ENCODE measurements at regions not wholly inside any gene's neighbourhood (a gene's known extent, or its start where the extent isn't known, plus 50 kb on each side); places are given as distances from the start of the nearest gene placed in this dataset.

- DNase-seq (ENCODE audit: low read depth): no peak
These were observed 149.9 kb downstream of the SHQ1 start for GRCh38 chr3:72698154-72698917.

- DNase-seq (ENCODE audit: low read depth): no peak
These were observed 150.5 kb downstream of the SHQ1 start for GRCh38 chr3:72697717-72698116.

- no peak for DNase-seq (ENCODE audit: low read depth)
These were observed 151.4 kb downstream of the SHQ1 start for GRCh38 chr3:72696815-72697214.

GRCh38 chr3:72694398-72694797 lies 153.8 kb downstream of the SHQ1 start:
- DNase-seq (ENCODE audit: low read depth): no peak

GRCh38 chr3:72692990-72693389 lies 155.3 kb downstream of the SHQ1 start:
- no peak for DNase-seq (ENCODE audit: low read depth)

GRCh38 chr3:72690629-72691028 lies 157.6 kb downstream of the SHQ1 start:
- DNase-seq (ENCODE audit: low read depth): peak; percentile 13

- no peak for DNase-seq (ENCODE audit: low read depth)
These were observed 165.3 kb downstream of the SHQ1 start for GRCh38 chr3:72682936-72683452.

GRCh38 chr3:72681598-72681997 lies 166.6 kb downstream of the SHQ1 start:
- no peak for DNase-seq (ENCODE audit: low read depth)

- no peak for DNase-seq (ENCODE audit: low read depth)
These were observed 167.5 kb downstream of the SHQ1 start for GRCh38 chr3:72680766-72681165.

- DNase-seq (ENCODE audit: low read depth): no peak
These were observed 168.6 kb downstream of the SHQ1 start for GRCh38 chr3:72679540-72680198.

- no peak for DNase-seq (ENCODE audit: low read depth)
These were observed 169.4 kb downstream of the SHQ1 start for GRCh38 chr3:72678867-72679266.

- no peak for DNase-seq (ENCODE audit: low read depth)
These were observed 169.9 kb downstream of the SHQ1 start for GRCh38 chr3:72678380-72678779.

- no peak for DNase-seq (ENCODE audit: low read depth)
These were observed 173.0 kb downstream of the SHQ1 start for GRCh38 chr3:72675243-72675642.

- no peak for DNase-seq (ENCODE audit: low read depth)
These were observed 175.1 kb downstream of the SHQ1 start for GRCh38 chr3:72673011-72673771.

- no peak for DNase-seq (ENCODE audit: low read depth)
These were observed 179.0 kb downstream of the SHQ1 start for GRCh38 chr3:72669224-72669623.

GRCh38 chr3:72666447-72666755 lies 181.8 kb downstream of the SHQ1 start:
- no peak for DNase-seq (ENCODE audit: low read depth)

- no peak for DNase-seq (ENCODE audit: low read depth)
These were observed 182.4 kb downstream of the SHQ1 start for GRCh38 chr3:72665701-72666446.

- DNase-seq (ENCODE audit: low read depth): no peak
These were observed 183.1 kb downstream of the SHQ1 start for GRCh38 chr3:72665103-72665502.

- no peak for DNase-seq (ENCODE audit: low read depth)
These were observed 183.9 kb downstream of the SHQ1 start for GRCh38 chr3:72664184-72664975.

- no peak for DNase-seq (ENCODE audit: low read depth)
These were observed 184.8 kb downstream of the SHQ1 start for GRCh38 chr3:72663429-72663828.

GRCh38 chr3:72661115-72661457 lies 187.2 kb downstream of the SHQ1 start:
- no peak for DNase-seq (ENCODE audit: low read depth)

Measured in forelimb muscle (tissue), 1 donor.